Osteoblast (primary cell): ENCODE measurements at regions not wholly inside any gene's neighbourhood (a gene's known extent, or its start where the extent isn't known, plus 50 kb on each side); places are given as distances from the start of the nearest gene placed in this dataset.
A peak's percentile ranks its signal among the peaks of the same experiment; 100 is the strongest.
"Not testable (repeated sequence)": the region's sequence is repeated elsewhere in the genome, so short reads cannot be mapped to it uniquely, and the experiment has no call there.

ENCODE experiments used
- DNase-seq: peaks from one replicate; pipeline ENCODE4 v3.0.0; 2011; ENCODE audit warnings: low spot score, mixed read lengths; ENCODE audit not compliant: insufficient read length; ENCODE audit errors: missing footprints
- H2AFZ ChIP-seq: 2 replicates; pipeline ENCODE4 v1.6.0; 2011; ENCODE audit warnings: mild to moderate bottlenecking, low read length
- H3K27ac ChIP-seq: 2 replicates; pipeline ENCODE4 v1.5.1; 2011; ENCODE audit warnings: mild to moderate bottlenecking, low read depth, low read length, moderate library complexity
- H3K27me3 ChIP-seq: 2 replicates; pipeline ENCODE4 v1.6.0; 2012; ENCODE audit warnings: mild to moderate bottlenecking, control low read depth, inconsistent platforms, low read length, moderate library complexity; ENCODE audit not compliant: insufficient read depth
- H3K36me3 ChIP-seq: 2 replicates; pipeline ENCODE4 v1.5.1; 2011; ENCODE audit warnings: mild to moderate bottlenecking, low read length, control low read depth, moderate library complexity; ENCODE audit not compliant: insufficient read depth
- H3K4me1 ChIP-seq: 2 replicates; pipeline ENCODE4 v1.5.1; 2011; ENCODE audit warnings: mild to moderate bottlenecking, low read length, control low read depth, moderate library complexity; ENCODE audit not compliant: insufficient read depth
- H3K4me2 ChIP-seq: 2 replicates; pipeline ENCODE4 v1.6.0; 2011; ENCODE audit warnings: mild to moderate bottlenecking, low read length; ENCODE audit not compliant: insufficient read depth
- H3K4me3 ChIP-seq: fragments of 200-600 bp; sonication (generic); 3 replicates; pipeline ENCODE4 v1.5.1; 2012; ENCODE audit warnings: mild to moderate bottlenecking, low read length, inconsistent platforms; ENCODE audit not compliant: insufficient read depth
- H3K79me2 ChIP-seq: 2 replicates; pipeline ENCODE4 v1.6.0; 2012; ENCODE audit warnings: mild to moderate bottlenecking, low read length, control low read depth, inconsistent platforms; ENCODE audit not compliant: insufficient read depth
- H3K9me3 ChIP-seq: 2 replicates; pipeline ENCODE4 v1.5.1; 2011; ENCODE audit warnings: low read depth, low read length, control low read depth
- H4K20me1 ChIP-seq: 2 replicates; pipeline ENCODE4 v1.6.0; 2012; ENCODE audit warnings: mild to moderate bottlenecking, low read length, control low read depth; ENCODE audit not compliant: insufficient read depth
- CTCF ChIP-seq: IDR thresholded peaks from 2 replicates; pipeline ENCODE4 v1.5.1; 2011; ENCODE audit warnings: mild to moderate bottlenecking, low read depth, low read length, moderate library complexity; ENCODE audit errors: extremely low read depth

- not testable (repeated sequence) for H3K4me1 ChIP-seq, H3K27ac ChIP-seq, H3K4me2 ChIP-seq, H3K27me3 ChIP-seq, H3K4me3 ChIP-seq, DNase-seq, H3K79me2 ChIP-seq, H3K36me3 ChIP-seq, H4K20me1 ChIP-seq, H2AFZ ChIP-seq, H3K9me3 ChIP-seq
These were observed 58.6 kb upstream of the TARP start for GRCh38 chr7:38331853-38332595.

GRCh38 chr7:38330861-38331621 lies 57.6 kb upstream of the TARP start:
- Histone ChIP-seq H3K4me2 (no peak overlapping the region), H2AFZ (peak overlapping the region; percentile 10), H3K4me3 (no peak overlapping the region), H3K36me3 (no peaks in the 10 kb centered on the region), H3K9me3 (no peaks in the 10 kb centered on the region), H3K27me3 (peaks cover 3% of the 10 kb centered on the region), H3K79me2 (no peaks in the 10 kb centered on the region), H3K4me1 (no peaks in the 10 kb centered on the region), H3K27ac (no peak overlapping the region), H4K20me1 (no peaks in the 10 kb centered on the region)
- TF ChIP-seq CTCF = no peak
- no peak for DNase-seq

- H3K4me3 ChIP-seq = no peak overlapping the region
- no peak overlapping the region for H2AFZ ChIP-seq
- no peaks in the 10 kb centered on the region for H3K79me2 ChIP-seq
- H4K20me1 ChIP-seq = no peaks in the 10 kb centered on the region
- H3K27ac ChIP-seq = no peak overlapping the region
- H3K36me3 ChIP-seq = no peaks in the 10 kb centered on the region
- H3K9me3 ChIP-seq = no peaks in the 10 kb centered on the region
- H3K4me2 ChIP-seq = no peak overlapping the region
- H3K27me3 ChIP-seq = peaks cover 3% of the 10 kb centered on the region
- H3K4me1 ChIP-seq = no peaks in the 10 kb centered on the region
- TF ChIP-seq CTCF = no peak
- DNase-seq = no peak
These were observed 56.6 kb upstream of the TARP start for GRCh38 chr7:38330039-38330438.

GRCh38 chr7:38329340-38329739 lies 55.9 kb upstream of the TARP start:
- Histone ChIP-seq H3K9me3 (no peaks in the 10 kb centered on the region), H3K79me2 (no peaks in the 10 kb centered on the region), H3K4me3 (no peak overlapping the region), H3K4me2 (no peak overlapping the region), H3K27me3 (peaks cover 3% of the 10 kb centered on the region), H4K20me1 (no peaks in the 10 kb centered on the region), H2AFZ (no peak overlapping the region), H3K27ac (no peak overlapping the region), H3K4me1 (no peaks in the 10 kb centered on the region), H3K36me3 (no peaks in the 10 kb centered on the region)
- TF ChIP-seq CTCF = no peak
- no peak for DNase-seq
